Upper lobe of right lung (tissue), 1 donor: ENCODE measurements at regions not wholly inside any gene's neighbourhood (a gene's known extent, or its start where the extent isn't known, plus 50 kb on each side); places are given as distances from the start of the nearest gene placed in this dataset.

Source experiments
- ATAC-seq: fragments of 200-7000 bp; cut with Tn5 transposase; one replicate; pipeline ENCODE4 v1.9.1; 2020; ENCODE audit warnings: mild to moderate bottlenecking, moderate library complexity
- DNase-seq: peaks from one replicate; pipeline ENCODE4 v3.0.0-alpha.2; 2020
- H3K27ac ChIP-seq: fragments of 200-600 bp; one replicate; pipeline ENCODE4 v1.8.0; 2022
- H3K27me3 ChIP-seq: fragments of 200-600 bp; one replicate; pipeline ENCODE4 v1.8.0; 2022; ENCODE audit warnings: mild to moderate bottlenecking
- H3K36me3 ChIP-seq: fragments of 200-600 bp; one replicate; pipeline ENCODE4 v1.8.0; 2022
- H3K4me1 ChIP-seq: fragments of 200-600 bp; one replicate; pipeline ENCODE4 v1.8.0; 2022
- H3K4me3 ChIP-seq: fragments of 200-600 bp; one replicate; pipeline ENCODE4 v1.8.0; 2022; ENCODE audit warnings: mild to moderate bottlenecking
- H3K9me3 ChIP-seq: fragments of 200-600 bp; one replicate; pipeline ENCODE4 v1.8.0; 2022
- CTCF ChIP-seq: fragments of 200-600 bp; IDR thresholded peaks from one replicate; pipeline ENCODE4 v1.8.0; 2022; ENCODE audit warnings: antibody characterized with exemption
- intact Hi-C: fragments of 100-400 bp; cut with DNase I; formaldehyde crosslinking; loops from one replicate; pipeline ENCODE4 v1.11.0; 2022
- donor health status: DM: no; HTN: yes; CAD: no; lungs with severe emphysema.

DNA sequence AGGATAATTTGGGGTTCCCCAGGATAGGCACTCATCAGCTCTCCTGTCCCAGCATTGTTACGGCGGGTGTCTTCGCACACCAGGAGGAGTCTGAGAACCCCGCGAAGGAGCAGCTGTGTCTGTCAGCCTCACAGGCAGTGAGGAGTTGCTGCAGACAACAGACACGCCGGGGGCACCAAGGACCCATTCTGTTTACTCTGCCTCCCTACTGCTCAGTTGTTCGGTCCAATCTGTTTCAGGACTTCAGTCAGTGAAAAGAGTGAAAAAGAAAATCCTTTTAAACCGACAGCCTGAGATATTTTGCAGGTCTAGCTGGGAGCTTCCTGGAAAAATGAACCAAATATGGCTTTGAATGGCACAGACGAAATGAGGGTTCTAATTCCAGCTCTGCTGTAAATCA is 288.4 kb downstream of the OMA1 start:
- Histone ChIP-seq H3K9me3 (no peaks in the 10 kb centered on the region), H3K27me3 (no peaks in the 10 kb centered on the region), H3K36me3 (no peaks in the 10 kb centered on the region), H3K4me1 (no peaks in the 10 kb centered on the region), H3K4me3 (no peak overlapping the region), H3K27ac (no peak overlapping the region)
- no peak for TF ChIP-seq CTCF
- DNase-seq (no peak), ATAC-seq (no peak)
- intact Hi-C loops: no loop called here

DNA sequence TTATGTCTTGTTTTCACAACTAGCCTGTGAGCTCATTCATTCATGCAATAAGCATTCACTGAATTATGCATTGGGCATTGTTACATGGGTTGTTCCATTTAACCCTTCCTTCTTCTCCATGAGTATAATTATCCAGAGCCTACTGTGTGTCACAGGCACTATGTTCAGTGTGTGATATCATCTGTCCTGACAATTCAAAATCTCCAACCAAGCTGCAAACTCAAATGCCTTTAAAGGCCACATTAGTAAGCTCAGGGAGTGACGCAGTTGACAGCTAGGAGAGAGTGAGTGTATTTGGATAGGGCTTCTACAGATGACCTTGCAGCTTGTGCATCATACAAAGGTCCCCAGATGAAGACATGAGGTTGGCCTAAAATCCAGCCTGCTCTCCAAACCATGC is 289.5 kb downstream of the OMA1 start:
- H3K36me3 ChIP-seq: no peaks in the 10 kb centered on the region
- H3K4me3 ChIP-seq: no peak overlapping the region
- H3K9me3 ChIP-seq: no peaks in the 10 kb centered on the region
- H3K27ac ChIP-seq: no peak overlapping the region
- DNase-seq (no peak), ATAC-seq (no peak)
- intact Hi-C loops: no loop called here
- H3K4me1 ChIP-seq: no peaks in the 10 kb centered on the region
- no peak for TF ChIP-seq CTCF
- H3K27me3 ChIP-seq: no peaks in the 10 kb centered on the region

DNA sequence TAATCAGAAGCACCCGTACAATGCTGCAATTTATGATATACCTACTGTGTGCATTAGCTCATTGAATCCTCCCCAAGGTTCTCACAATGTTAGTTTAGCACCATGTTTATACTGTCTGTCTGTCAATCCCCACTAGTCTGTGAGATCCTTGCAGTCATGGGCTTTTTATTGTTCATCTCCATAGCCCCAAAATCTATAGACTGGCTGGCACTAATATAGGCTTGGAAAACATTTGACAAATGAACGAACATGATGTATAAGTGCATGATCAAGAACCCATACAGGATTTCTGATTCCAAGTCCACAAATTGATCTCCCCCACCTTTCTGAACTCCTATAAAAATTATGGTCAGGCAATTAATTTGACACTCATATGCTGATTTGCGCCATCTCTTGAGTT is 290.0 kb downstream of the OMA1 start:
- Histone ChIP-seq H3K4me3 (no peak overlapping the region), H3K36me3 (no peaks in the 10 kb centered on the region), H3K4me1 (no peaks in the 10 kb centered on the region), H3K27ac (no peak overlapping the region), H3K27me3 (no peaks in the 10 kb centered on the region), H3K9me3 (no peaks in the 10 kb centered on the region)
- DNase-seq: no peak
- ATAC-seq: no peak
- intact Hi-C loops: no loop called here
- TF ChIP-seq CTCF: no peak

- TF ChIP-seq CTCF: no peak
- DNase-seq (no peak), ATAC-seq (no peak)
- Histone ChIP-seq H3K27me3 (no peaks in the 10 kb centered on the region), H3K4me1 (no peaks in the 10 kb centered on the region), H3K9me3 (no peaks in the 10 kb centered on the region), H3K36me3 (no peaks in the 10 kb centered on the region), H3K4me3 (no peak overlapping the region), H3K27ac (no peak overlapping the region)
- intact Hi-C loops: no loop called here
Measured at GRCh38 chr1:58256041-58256440, 290.5 kb downstream of the OMA1 start.

- peaks cover 5% of the 10 kb centered on the region for H3K27me3 ChIP-seq
- no peaks in the 10 kb centered on the region for H3K4me1 ChIP-seq
- H3K9me3 ChIP-seq: no peaks in the 10 kb centered on the region
- no peaks in the 10 kb centered on the region for H3K36me3 ChIP-seq
- intact Hi-C loops: no loop called here
- TF ChIP-seq CTCF: no peak
- ATAC-seq: no peak
- H3K27ac ChIP-seq: no peak overlapping the region
- DNase-seq: no peak
- no peak overlapping the region for H3K4me3 ChIP-seq
Measured at GRCh38 chr1:58255192-58255591, 291.3 kb downstream of the OMA1 start.

DNA sequence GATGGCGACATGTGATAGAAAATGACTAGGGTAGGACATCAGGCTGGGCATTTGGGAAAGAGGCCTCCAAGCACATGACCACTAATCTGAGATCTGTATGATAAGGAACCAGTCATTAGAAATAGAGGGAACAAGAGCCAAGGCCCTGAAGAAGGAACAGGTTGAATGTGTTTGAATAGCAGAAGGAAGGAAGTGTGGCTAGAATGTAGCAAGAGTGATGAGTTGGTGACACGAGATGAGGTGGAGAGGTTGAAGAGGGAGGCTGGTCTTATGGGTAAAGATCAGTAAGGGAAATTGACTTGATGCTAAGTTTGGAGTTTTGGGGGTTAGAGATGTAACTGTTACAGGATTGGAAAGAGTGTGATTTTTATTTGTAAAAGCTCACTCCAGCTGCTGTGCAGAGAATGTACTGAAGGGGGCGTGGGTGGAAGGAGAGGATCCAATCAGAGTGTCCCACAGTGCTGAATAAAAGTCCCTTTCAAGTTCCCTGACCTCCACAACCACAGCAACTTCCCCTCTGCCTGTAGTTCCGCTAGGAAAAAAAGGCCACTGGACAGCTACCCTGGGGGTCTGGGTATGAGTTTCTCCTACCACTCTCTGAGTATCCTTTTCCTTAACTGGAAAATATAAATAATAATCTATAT is 295.0 kb downstream of the OMA1 start:
- H3K27me3 ChIP-seq: peaks cover 42% of the 10 kb centered on the region
- H3K4me1 ChIP-seq: no peaks in the 10 kb centered on the region
- no peak overlapping the region for H3K27ac ChIP-seq
- intact Hi-C loops: no loop called here
- H3K4me3 ChIP-seq: no peak overlapping the region
- DNase-seq (no peak), ATAC-seq (no peak)
- H3K9me3 ChIP-seq: no peaks in the 10 kb centered on the region
- no peaks in the 10 kb centered on the region for H3K36me3 ChIP-seq
- TF ChIP-seq CTCF: no peak
